Right lobe of liver (tissue), 4 donors: ENCODE measurements at regions not wholly inside any gene's neighbourhood (a gene's known extent, or its start where the extent isn't known, plus 50 kb on each side); places are given as distances from the start of the nearest gene placed in this dataset.

Experiments used
- CTCF ChIP-seq, 4 donors: fragments of 200-600 bp in 3 of 4; fragments of 450-650 bp in 1 of 4; IDR thresholded peaks; one replicate each; pipeline versions ENCODE4 v1.5.1 to v1.8.0; 2016 to 2022; ENCODE audit warnings: antibody characterized with exemption in 4 of 4, mild to moderate bottlenecking in 2 of 4
- POLR2A ChIP-seq: fragments of 450-650 bp; IDR thresholded peaks from one replicate; pipeline ENCODE4 v1.6.1; 2017; ENCODE audit warnings: antibody characterized with exemption, mild to moderate bottlenecking
- donor health status: DM: no; HTN: no; CAD: no.
- donor health status: DM: no; HTN: no; CAD: no.
- donor health status: DM: no; HTN: yes; CAD: no.

DNA sequence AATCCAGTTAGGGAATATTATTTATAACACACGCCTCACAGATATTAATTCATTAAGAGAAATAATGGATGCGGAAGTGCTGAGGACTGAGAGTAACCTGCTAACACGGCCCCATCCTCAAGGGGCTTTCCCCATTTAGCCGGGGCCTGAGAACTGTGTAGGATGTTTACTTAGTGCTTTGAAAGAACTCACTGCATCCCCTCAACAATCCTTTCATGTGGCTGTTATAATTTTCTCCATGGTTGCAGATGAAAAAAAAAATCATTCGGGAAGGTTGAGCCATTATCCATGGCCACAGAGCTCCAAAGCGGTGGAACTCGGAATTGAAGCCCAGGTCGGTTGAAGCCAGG is 98.2 kb downstream of the ING1 start:
- TF ChIP-seq POLR2A, result no peak
- TF ChIP-seq CTCF (IDR thresholded peaks at IDR 0.05), result no peak
